Activated CD8-positive, alpha-beta memory T cell treated with anti-CD3 and anti-CD28 coated beads, Interleukin-2, amount 50 U/mL, for 48 hours (primary cell): ENCODE measurements at regions not wholly inside any gene's neighbourhood (a gene's known extent, or its start where the extent isn't known, plus 50 kb on each side); places are given as distances from the start of the nearest gene placed in this dataset.

Experiments used
- DNase-seq: peaks from one replicate; pipeline ENCODE4 v3.0.0-alpha.2; 2020

- DNase-seq: peak; percentile 52
Observed at GRCh38 chr17:77692571-77693161, 265.8 kb upstream of the TNRC6C start.

DNA sequence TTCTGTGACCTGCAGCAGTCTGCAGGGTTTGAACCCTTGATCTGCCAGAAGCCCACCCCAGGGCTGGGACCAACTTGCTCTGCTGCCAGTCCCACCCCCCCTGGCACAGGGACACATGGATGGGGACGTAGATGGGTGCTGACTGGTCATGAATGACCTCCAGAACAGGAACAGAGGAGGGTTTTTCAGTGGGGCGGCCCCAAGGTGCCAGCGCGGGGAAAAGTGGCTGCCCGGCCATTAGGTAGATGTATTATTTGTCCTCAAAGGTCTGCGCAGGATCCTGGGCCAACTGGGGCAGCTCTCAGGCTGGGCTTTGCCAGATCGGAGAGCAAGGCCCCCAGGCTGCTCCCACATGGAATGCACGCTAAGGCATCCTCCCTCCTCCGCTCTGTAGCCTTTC, 265.2 kb upstream of the TNRC6C start:
- peak; percentile 38 for DNase-seq

DNA sequence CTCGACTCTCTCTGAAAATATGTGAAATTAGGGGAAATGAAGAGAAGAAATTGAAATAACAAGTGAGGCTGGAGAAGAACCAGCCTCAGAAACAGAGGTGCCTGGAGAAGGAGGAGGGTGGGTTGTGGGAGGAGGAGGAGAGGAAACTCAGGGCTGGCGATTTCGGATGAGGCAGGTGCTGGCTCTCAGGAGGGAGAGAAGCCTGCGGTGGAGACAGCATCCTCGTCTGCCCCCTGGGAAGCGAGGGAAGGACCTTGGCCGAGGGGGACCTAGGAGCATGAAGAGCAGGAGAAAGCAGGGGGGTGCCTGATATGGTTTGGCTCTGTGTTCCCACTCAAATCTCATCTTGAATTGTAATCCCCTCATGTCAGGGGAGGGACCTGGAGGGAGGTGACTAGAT, 264.7 kb upstream of the TNRC6C start:
- peak; percentile 28 for DNase-seq

DNA sequence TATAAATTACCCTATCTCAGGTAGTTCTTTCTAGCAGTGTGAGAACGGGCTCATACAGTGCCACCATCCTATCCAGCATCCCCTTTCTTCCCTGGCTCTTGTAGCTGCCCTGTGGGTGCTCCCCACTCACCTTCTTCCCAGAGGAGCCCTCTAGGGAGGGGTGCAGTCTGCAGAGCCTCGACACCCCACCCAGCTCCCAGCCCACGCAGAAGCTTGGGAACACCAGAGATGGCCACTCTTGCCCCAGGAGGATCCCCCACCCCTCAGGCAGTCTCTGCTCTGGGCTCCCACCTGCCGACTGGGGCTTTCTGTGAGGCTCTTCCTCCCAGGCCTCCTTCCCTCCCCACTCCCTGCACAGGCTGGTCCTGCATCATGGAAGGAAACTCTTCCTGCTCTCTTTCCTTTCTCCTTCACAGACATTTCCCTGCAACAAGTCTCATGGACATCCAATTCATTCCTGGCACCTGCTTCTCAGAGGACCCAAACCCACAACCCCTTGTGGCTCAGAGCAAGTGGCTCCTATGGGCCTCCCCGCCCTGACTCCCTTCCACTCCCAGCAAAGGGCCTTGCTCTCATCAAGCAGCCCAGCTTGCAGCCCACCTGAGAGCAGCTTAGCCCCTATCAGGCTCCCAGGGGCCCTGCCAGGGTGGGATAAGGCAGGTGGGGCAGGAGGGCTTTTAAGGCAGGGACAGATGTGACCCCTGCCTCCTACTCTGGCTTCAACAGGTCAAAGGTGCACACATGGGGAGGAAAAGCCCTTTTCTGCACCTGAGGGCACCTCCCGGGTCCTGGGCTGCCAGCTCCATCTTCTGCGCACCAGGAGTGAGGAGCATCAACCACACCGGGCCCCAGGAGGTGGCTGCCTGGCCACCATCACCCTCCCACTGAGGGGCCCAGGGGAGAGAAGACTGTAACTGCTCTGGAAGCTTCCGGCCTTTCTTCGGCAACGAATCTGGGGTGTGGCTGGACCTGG, 263.8 kb upstream of the TNRC6C start:
- DNase-seq: peak; percentile 40

DNA sequence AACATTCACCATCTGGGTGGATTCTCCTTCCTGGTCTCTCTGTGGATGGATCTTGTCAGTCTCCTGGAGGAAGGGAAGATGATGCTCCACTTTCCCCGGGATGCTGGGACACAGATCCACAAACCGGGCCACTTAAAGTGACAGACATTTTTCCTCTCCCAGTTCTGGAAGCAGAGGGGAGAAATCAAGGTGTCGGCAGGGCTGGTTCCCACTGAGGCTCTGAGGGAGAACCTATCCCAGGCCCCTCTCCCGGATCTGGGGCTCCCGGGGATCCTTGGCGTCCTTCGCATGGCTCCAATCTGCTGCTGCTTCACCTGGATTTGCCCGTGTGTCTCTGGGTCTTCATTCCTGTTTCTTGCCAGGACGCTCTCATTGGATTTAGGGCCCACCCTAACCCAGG, 263.1 kb upstream of the TNRC6C start:
- peak; percentile 36 for DNase-seq

GRCh38 chr17:77696151-77696720, 262.3 kb upstream of the TNRC6C start:
- peak; percentile 46 for DNase-seq

- peak; percentile 46 for DNase-seq
Observed at GRCh38 chr17:77696721-77697460, 261.6 kb upstream of the TNRC6C start.

- peak; percentile 41 for DNase-seq
Observed at GRCh38 chr17:77697480-77698400, 260.8 kb upstream of the TNRC6C start.

- DNase-seq: peak; percentile 32
Observed at GRCh38 chr17:77698903-77699623, 259.4 kb upstream of the TNRC6C start.

GRCh38 chr17:77700165-77700881, 258.2 kb upstream of the TNRC6C start:
- DNase-seq: peak; percentile 34

- peak; percentile 25 for DNase-seq
Observed at GRCh38 chr17:77701996-77702395, 256.5 kb upstream of the TNRC6C start.

GRCh38 chr17:77704048-77704815, 254.3 kb upstream of the TNRC6C start:
- peak; percentile 12 for DNase-seq

DNA sequence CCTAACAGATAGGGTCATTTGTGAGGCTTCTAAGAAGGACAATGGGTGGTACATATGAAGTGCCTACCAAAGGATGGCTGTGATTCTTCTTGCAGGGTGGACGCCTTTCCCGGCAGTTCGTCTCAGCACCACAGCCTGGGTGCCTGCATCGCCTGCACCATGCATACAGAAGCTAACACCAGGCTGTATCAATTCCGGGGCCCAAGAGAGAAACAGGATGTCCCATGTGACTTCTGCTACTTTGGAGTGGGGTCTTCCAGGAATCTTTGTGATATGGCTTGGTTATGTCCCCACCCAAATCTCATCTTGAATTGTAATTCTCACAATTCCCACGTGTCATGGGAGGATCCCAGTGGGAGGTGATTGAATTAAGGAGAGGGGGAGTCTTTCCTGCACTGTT, 251.6 kb upstream of the TNRC6C start:
- peak; percentile 29 for DNase-seq

GRCh38 chr17:77707546-77707945, 251.0 kb upstream of the TNRC6C start:
- peak; percentile 7 for DNase-seq

DNA sequence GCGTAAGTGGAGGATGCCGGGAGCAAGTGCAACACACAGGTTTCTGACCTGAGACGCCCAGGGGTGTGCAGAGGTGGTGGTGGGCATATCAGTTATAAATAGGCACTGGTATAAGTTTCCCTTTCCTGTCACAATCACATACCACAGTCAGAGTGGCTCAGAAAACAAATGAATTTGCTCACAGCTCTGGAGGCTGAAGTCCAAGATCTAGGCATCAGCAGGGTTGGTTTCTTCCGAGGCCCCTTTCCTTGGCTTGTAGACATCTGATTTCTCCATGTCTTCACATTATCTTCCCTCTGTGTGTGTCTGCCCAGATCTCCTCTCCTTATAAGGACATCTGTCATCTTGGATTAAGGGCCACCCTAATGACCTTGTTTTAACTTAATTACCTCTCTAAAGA, 250.5 kb upstream of the TNRC6C start:
- DNase-seq: no peak

- peak; percentile 12 for DNase-seq
Observed at GRCh38 chr17:77708936-77709335, 249.6 kb upstream of the TNRC6C start.

DNA sequence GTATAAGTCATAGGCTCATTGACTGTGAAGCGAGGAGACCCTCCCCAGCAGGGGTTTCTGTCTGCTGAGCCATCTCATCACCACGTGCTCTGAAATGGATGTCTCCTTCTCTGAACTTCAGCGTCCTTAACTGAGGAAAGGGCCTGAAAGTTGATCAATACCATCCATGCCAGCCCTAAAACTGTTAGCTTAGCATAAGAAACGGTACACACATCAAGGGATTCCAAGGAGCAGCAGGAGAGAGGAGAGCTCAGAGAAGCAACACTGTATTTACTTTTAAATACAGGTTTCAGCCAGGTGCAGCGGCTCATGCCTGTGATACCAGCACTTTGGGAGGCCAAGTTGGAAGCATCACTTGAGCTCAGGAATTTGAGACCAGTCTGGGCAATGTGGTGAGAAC, 248.9 kb upstream of the TNRC6C start:
- DNase-seq: no peak

DNA sequence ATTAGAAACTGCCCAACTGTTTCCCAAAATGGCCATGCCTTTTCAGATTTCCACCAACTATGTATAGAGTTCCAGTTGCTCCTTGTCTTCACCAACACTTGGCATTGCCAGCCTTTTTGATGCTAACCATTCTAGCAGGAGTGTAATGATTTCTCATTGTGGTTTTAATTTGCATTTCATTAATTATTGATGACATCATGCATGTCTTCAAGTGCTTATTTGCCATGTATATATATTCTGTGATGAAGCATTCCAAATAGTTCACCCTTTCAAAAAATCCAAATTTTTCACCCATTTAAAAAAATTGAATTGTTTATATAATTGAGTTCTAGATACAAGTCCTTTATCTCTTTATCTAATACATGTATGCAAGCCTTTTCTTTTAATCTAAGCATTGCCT, 245.9 kb upstream of the TNRC6C start:
- DNase-seq: no peak

GRCh38 chr17:77716289-77716926, 242.1 kb upstream of the TNRC6C start:
- no peak for DNase-seq
